Activated T-helper 9 cell treated with anti-CD3 and anti-CD28 coated beads, Interleukin-2, amount 50 U/mL, for 16 hours (primary cell): ENCODE measurements at regions not wholly inside any gene's neighbourhood (a gene's known extent, or its start where the extent isn't known, plus 50 kb on each side); places are given as distances from the start of the nearest gene placed in this dataset.

Experiments used
- DNase-seq: peaks from one replicate; pipeline ENCODE4 v3.0.0-alpha.2; 2020; ENCODE audit warnings: low read depth

- DNase-seq = no peak
Measured at GRCh38 chr2:118278046-118278445, 189.8 kb downstream of the INSIG2 start.

GRCh38 chr2:118274841-118275510 lies 186.7 kb downstream of the INSIG2 start:
- no peak for DNase-seq

DNA sequence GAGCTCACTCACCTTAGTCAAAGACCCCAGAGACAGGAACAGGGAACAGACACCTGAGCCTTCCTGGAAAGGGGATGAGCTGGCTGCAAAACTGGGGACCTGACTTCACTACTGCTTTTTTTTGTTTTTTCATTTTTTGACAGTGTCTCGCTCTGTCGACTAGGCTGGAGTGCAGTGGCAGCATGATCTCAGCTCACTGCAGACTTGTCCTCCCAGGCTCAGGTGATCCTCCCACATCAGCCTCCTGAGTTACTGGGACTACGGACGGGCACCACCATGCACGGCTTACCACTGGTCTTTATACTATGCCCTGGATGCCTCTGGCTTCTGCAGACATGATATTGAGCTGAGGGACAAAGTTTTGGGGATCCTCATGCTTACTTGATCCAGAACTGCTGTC lies 184.1 kb downstream of the INSIG2 start:
- no peak for DNase-seq

DNA sequence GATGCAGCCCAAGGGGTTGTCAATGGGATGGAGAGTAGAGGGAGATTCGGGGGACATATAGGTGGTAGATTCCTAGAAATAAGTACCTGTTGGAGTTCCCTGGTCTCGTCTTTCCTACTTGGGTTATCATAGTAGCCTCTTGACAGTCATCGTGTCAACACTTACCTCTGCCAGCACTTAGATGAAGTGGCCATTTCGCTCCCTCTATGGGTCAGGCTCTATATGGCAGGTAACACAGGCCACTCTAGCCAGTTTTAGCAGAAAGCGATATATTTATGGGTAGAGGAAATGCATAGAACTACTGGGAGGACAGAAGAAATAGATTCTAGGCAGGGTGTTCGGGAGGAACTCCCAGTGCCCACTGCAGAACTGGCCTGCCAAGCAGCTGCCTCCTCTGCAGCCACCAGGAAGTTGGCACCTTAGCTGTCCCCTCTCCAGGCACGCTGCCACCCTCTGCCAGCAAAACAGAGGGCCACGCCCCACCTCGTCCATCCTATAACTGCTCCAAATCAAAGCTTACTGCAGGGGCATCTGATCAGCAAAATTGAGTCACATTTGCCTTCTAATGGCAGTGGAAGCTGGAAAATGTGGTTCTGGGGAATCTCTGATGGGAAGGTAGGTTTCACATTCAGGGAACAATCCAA lies 181.3 kb downstream of the INSIG2 start:
- DNase-seq = no peak

GRCh38 chr2:118268268-118268667 lies 180.0 kb downstream of the INSIG2 start:
- DNase-seq = no peak

GRCh38 chr2:118265873-118266455 lies 177.7 kb downstream of the INSIG2 start:
- DNase-seq = no peak

GRCh38 chr2:118264232-118264990 lies 176.1 kb downstream of the INSIG2 start:
- DNase-seq = no peak

DNA sequence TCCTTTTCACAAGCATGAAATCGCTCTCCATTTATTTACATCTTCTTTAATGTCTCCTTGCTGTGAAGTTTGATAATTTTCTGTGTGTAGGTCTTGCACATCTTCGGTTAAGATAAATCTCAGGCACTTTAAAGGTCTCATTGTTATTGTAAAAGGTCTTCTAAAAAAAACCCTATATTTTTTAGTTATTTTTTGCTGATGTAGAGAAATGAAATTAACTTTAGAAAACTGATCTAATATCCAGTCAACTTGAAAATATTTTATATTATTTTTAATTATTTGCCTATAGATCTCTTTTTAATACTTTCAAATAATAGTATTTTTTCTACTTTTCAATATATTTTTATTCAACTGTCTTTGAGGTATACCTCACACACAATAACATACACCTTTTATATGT lies 169.4 kb downstream of the INSIG2 start:
- DNase-seq = no peak

DNA sequence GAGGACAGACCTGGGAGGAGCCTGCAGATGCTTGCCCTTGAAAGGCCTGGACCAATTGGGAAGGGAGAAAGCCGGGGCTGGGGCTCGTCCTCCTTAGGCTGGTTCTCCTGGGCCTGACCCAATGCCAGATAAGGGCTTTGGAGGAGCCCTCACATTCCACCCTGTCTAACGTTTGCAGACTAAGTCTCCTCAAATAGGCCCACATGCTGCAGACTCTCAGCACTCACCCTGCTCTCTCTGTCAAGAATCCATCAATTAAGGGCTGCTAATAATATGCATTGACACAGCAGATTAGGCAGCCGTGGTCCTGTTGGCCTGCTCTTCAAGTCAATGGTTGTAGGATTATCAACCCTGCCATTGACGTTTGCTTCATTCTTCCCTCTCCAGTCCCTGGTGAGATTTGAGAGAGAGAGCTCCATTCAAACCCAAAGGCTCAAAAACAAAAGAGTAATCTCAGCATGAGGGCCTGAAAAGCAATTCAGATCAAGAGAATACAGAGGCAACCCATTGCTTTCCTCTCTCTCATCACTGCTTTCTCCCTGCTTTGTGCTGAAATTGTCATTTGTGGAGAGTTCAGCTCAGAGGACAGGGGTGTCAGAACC lies 167.6 kb downstream of the INSIG2 start:
- DNase-seq = no peak

- DNase-seq = no peak
Measured at GRCh38 chr2:118255301-118255700, 167.0 kb downstream of the INSIG2 start.

DNA sequence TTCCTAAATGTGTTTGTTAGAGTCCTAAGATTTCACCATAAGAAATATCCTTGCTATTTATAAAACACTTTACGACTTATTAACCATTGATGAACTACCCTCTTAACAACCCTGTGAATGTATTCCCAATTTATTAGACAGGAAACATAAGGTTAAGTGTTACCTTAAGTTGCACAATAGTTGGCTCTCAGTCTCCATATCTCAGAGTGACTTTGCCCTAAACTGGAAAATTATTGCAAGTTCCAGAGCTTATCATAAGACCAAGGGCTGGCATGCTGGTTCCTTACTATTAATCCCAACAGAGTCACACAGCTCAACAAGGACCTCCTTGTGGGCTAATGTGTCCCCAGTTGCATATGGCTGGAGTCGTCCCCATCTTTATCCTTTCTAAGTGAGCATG lies 165.8 kb downstream of the INSIG2 start:
- no peak for DNase-seq

DNA sequence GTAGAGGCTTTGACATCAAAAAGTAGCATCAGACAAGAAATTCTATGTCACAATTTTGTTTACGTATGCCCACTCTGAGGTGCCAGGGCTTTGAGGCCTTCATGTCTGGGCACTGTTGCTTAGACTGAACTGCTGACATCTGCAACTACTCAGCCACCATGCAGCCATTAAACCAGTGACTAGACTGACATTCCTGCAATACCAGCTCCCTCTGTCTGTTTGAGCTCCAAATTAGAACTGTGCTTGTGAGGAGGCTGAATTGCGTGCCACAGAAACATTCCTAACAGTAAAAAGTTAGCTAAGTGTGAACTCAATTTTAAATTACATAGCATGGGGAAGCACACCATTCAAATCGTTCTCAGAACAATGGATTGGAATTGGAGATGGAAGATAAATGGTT lies 163.2 kb downstream of the INSIG2 start:
- no peak for DNase-seq

DNA sequence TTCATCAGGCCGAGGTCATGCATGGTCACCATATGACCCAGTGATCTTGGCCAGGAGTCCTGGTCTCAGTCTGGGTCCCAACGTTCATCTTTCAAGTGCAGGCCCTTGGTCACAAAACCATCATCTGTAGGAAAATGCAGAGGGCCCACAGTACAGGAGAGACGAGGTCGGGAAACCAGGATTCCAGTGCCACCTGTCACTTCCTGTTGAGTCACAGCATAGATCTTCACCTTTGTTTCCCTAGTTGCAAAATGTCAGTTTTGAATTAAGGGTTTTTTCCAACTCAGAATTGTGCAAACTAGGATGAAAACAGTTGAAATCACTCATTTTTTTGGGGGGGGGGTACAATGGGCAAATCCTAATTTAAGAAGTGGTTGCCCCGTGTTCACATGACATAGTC lies 162.2 kb downstream of the INSIG2 start:
- DNase-seq = no peak

GRCh38 chr2:118250001-118250400 lies 161.7 kb downstream of the INSIG2 start:
- no peak for DNase-seq

DNA sequence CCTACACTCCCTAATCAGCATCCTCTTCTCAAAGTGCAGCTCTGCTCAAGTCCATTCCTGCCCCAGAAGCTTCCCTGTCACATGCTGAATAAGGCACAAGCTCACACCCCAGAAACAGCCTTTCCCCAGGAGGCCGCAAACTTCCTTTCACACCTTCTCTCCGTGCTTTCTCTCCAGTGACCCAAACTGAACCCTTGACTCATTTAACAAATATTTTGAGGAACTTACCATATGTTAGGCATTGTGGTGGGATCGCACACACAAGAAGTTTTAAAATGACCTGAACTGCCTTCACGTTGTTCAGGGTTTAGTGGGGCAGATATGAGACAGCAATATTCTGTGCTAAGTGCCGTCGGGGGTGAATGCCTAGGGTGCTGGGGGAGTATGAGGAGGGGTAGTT lies 161.3 kb downstream of the INSIG2 start:
- DNase-seq = no peak

- no peak for DNase-seq
Measured at GRCh38 chr2:118246726-118247125, 158.5 kb downstream of the INSIG2 start.

DNA sequence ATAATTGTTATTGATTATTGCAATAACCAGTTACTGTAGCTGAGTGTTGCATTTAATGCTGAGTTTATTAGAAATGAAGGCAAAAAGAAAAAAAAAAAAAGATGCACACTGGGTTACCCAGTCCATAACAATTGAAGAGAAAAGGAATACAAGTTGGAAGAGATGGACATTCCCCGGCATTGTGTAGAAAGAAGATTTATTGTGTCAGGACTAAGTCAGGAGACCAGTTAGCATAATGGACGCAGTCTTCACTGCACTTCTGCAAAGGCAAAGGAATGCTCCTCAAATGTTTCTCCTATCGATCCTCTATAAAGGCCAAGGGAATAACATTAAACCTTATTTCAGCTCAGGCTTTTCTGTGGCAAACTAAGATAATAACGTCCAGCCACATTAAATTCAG lies 157.8 kb downstream of the INSIG2 start:
- DNase-seq = no peak

DNA sequence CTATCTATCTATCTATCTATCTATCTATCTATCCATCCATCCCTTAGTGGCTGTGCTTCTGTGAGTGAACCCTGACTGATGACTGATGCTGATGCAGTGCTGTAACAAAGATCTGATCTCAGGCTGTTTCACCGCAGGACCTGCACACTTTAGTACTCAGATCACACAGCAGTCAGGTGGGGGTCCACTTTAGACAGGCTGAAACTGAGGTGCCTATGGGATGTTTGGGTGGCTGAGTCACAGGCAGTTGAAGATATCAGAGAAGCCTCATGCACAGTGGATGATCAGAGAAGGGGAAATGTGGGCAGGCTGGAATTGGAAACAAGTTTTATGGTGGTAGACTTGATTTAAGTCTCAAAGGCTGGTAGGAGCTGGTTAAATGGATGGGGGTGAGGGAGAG lies 156.4 kb downstream of the INSIG2 start:
- no peak for DNase-seq

GRCh38 chr2:118243031-118243430 lies 154.8 kb downstream of the INSIG2 start:
- no peak for DNase-seq

GRCh38 chr2:118242216-118242615 lies 153.9 kb downstream of the INSIG2 start:
- DNase-seq = no peak

- DNase-seq = no peak
Measured at GRCh38 chr2:118241128-118241527, 152.9 kb downstream of the INSIG2 start.

DNA sequence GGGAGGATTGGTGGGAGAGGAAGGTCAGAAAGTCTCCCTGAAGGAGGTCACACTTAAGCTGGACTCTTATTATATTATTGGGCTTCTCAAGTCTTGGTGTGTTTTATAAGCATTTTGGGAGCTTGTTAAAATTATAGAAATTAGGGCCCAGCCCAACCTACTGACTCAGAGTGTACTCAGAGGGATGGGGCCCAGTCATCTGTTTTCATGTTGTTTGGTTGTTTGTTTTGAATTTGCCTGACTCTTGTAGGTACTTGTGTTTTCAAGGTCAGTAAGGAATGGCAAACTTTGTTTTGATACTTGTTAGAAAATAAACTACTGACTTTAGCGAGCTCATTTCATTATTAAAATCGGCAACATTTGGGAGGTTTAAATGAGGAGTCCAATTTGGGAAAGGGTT lies 152.0 kb downstream of the INSIG2 start:
- no peak for DNase-seq

DNA sequence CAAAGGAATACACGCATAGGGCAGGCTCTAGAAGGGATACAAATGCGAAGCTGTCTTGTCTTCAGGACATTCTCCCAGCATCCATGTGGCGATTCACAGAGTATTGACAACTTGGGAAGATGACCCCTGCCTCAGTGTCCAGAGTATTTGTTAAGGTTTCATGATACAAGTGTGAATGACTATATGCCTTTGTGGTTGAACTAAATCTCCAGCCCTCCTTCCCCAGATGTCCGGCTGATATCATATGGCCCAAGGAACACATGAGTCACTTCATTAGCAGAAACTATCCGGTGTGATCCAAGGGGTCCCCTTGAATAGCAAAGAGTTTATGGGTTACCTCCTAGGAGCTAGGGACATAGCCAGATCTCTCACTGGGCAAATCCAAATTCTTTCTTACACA lies 151.0 kb downstream of the INSIG2 start:
- no peak for DNase-seq
